ENCODE measurements at regions not wholly inside any gene's neighbourhood (a gene's known extent, or its start where the extent isn't known, plus 50 kb on each side); places are given as distances from the start of the nearest gene placed in this dataset.
A peak's percentile ranks its signal among the peaks of the same experiment; 100 is the strongest.

DNA sequence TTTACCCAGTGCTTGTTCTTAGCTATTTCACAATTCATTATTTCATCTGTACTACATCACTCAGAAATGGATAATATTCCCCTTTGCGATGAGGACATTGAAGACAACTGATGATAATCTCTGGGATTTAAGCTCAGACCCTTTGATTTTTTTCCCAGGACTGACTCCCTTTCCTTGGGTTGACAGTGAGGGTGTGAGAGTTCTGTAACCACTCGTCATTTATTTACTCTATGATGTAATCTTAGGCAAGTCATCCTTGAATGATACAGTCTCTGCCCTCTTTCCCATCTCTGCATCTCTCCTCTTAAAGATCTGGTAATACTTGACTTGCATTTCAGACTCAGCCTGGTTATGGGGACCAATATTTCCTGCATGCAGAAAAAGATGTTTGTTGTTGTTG, 1041.7 kb downstream of the AGBL1 start:
- Histone ChIP-seq H3K27me3 (no peaks in the 10 kb centered on the region), H3K9me3 (no peaks in the 10 kb centered on the region), H3K36me3 (no peaks in the 10 kb centered on the region), H3K4me1 (no peaks in the 10 kb centered on the region; the same call in 1 of the 2 replicates), H3K4me3 (ENCODE audit: low read depth, low read length) (no peak overlapping the region)
- DNase-seq: no peak
- TF ChIP-seq CTCF (IDR thresholded peaks at IDR 0.05; ENCODE audit: low read depth, low read length): no peak

DNA sequence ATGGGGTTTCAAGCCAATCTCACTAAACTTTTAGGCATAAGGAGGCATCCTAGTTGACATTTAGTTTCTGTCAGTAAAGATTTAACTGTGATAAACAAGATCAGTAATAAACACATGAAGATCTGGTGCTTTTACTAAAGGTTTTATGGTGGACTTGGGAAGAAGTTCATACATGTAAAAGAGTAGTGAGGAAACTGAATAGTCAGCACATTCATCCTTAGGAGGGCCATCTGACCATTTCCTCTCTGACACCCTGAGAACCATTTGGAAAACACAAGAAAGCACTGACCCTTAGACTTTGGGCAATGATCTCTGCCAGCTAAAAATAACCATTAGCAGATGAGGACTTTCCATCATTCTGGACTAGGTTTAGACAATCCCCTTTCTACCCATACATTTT, 1040.9 kb downstream of the AGBL1 start:
- Histone ChIP-seq H3K4me3 (ENCODE audit: low read depth, low read length) (no peak overlapping the region), H3K4me1 (no peaks in the 10 kb centered on the region; the same call in 1 of the 2 replicates), H3K9me3 (no peaks in the 10 kb centered on the region), H3K36me3 (no peaks in the 10 kb centered on the region), H3K27me3 (no peaks in the 10 kb centered on the region)
- no peak for TF ChIP-seq CTCF (IDR thresholded peaks at IDR 0.05; ENCODE audit: low read depth, low read length)
- no peak for DNase-seq

DNA sequence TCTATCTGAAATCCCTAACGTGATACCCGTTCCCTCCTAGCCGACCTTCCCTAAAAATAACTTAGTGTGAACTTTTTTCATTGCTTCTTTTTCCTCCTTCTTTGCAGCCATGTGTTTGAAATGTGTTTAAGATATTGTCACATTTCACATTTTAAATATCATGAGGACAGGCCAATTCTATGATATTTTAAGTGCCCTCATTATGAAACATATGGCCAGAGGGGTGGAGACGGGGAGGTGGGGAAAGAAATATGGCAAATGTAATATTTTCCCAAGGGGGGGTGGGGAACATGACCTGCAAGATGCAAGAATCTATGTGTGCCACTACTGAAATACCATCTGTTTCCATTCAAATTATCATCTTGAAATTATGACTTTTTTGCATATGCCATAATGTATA, 1039.2 kb downstream of the AGBL1 start:
- H3K27me3 ChIP-seq: no peaks in the 10 kb centered on the region
- H3K4me3 ChIP-seq (ENCODE audit: low read depth, low read length): no peak overlapping the region
- TF ChIP-seq CTCF (IDR thresholded peaks at IDR 0.05; ENCODE audit: low read depth, low read length): no peak
- H3K4me1 ChIP-seq: no peaks in the 10 kb centered on the region; the same call in 1 of the 2 replicates
- H3K36me3 ChIP-seq: no peaks in the 10 kb centered on the region
- H3K9me3 ChIP-seq: no peaks in the 10 kb centered on the region
- DNase-seq: no peak

- Histone ChIP-seq H3K36me3 (no peaks in the 10 kb centered on the region), H3K4me1 (no peaks in the 10 kb centered on the region; the same call in 1 of the 2 replicates), H3K4me3 (ENCODE audit: low read depth, low read length) (no peak overlapping the region), H3K9me3 (no peaks in the 10 kb centered on the region), H3K27me3 (no peaks in the 10 kb centered on the region)
- DNase-seq: peak; percentile 24
- TF ChIP-seq CTCF (IDR thresholded peaks at IDR 0.05; ENCODE audit: low read depth, low read length): no peak
These were observed 1038.8 kb downstream of the AGBL1 start for GRCh38 chr15:87118435-87118834.

GRCh38 chr15:87115795-87116194, 1036.1 kb downstream of the AGBL1 start:
- Histone ChIP-seq H3K4me1 (no peaks in the 10 kb centered on the region; the same call in 1 of the 2 replicates), H3K36me3 (no peaks in the 10 kb centered on the region), H3K9me3 (no peaks in the 10 kb centered on the region), H3K4me3 (ENCODE audit: low read depth, low read length) (no peak overlapping the region), H3K27me3 (no peaks in the 10 kb centered on the region)
- no peak for DNase-seq
- TF ChIP-seq CTCF (IDR thresholded peaks at IDR 0.05; ENCODE audit: low read depth, low read length): no peak

- Histone ChIP-seq H3K4me1 (no peaks in the 10 kb centered on the region), H3K36me3 (no peaks in the 10 kb centered on the region), H3K4me3 (ENCODE audit: low read depth, low read length) (no peak overlapping the region), H3K27me3 (no peaks in the 10 kb centered on the region), H3K9me3 (no peaks in the 10 kb centered on the region; the same call in none of the 2 replicates)
- DNase-seq: no peak
- TF ChIP-seq CTCF (IDR thresholded peaks at IDR 0.05; ENCODE audit: low read depth, low read length): no peak
These were observed 1020.2 kb downstream of the AGBL1 start for GRCh38 chr15:87099916-87100315.

Measured in BE2C (cell line).